CD4-positive, alpha-beta T cell (primary cell): ENCODE measurements at regions not wholly inside any gene's neighbourhood (a gene's known extent, or its start where the extent isn't known, plus 50 kb on each side); places are given as distances from the start of the nearest gene placed in this dataset.

ENCODE experiments used
- ATAC-seq: fragments of 200-7000 bp; cut with Tn5 transposase; one replicate; pipeline ENCODE4 v1.10.0; 2022; ENCODE audit warnings: mild to moderate bottlenecking; ENCODE audit not compliant: poor library complexity
- CTCF ChIA-PET: fragments of 350-600 bp; sonication (Branson Sonifier 250); formaldehyde crosslinking; loops from one replicate; lab custom pipeline; 2021; ENCODE audit warnings: antibody characterized with exemption, inconsistent platforms; lab: Charles Lee
- POLR2A ChIA-PET: fragments of 350-600 bp; sonication (Branson Sonifier 250); formaldehyde crosslinking; loops from one replicate; lab custom pipeline; 2021; ENCODE audit warnings: antibody characterized with exemption, inconsistent platforms; lab: Charles Lee
- DNase-seq, 14 experiments: peaks; one replicate each; pipeline ENCODE4 v3.0.0-alpha.2; 2013 to 2020; ENCODE audit warnings: mixed read lengths in 2 of 14
- H3K27ac ChIP-seq, 2 donors: one replicate each; pipeline versions ENCODE4 v1.5.1 to v1.7.0; 2013; ENCODE audit warnings: low read length in 2 of 2, low read depth in 1 of 2, mild to moderate bottlenecking in 1 of 2
- H3K27me3 ChIP-seq, 2 experiments: 1 replicate in 1 of 2; 2 replicates in 1 of 2; pipeline versions ENCODE4 v1.6.1 to v1.7.0; 2013; ENCODE audit warnings: low read length in 2 of 2, control low read depth in 1 of 2, mild to moderate bottlenecking in 1 of 2, moderate library complexity in 1 of 2; ENCODE audit not compliant: insufficient read depth in 2 of 2, control insufficient read depth in 1 of 2
- H3K36me3 ChIP-seq: one replicate; pipeline ENCODE4 v1.6.1; 2013; ENCODE audit warnings: low read length, control low read depth; ENCODE audit not compliant: insufficient read depth
- H3K4me1 ChIP-seq: one replicate; pipeline ENCODE4 v1.6.1; 2013; ENCODE audit warnings: low read length, control low read depth; ENCODE audit not compliant: insufficient read depth
- H3K4me3 ChIP-seq: one replicate; pipeline ENCODE4 v1.5.1; 2013; ENCODE audit warnings: mild to moderate bottlenecking, low read length, moderate library complexity
- H3K9me3 ChIP-seq, 2 experiments: 1 replicate in 1 of 2; 2 replicates in 1 of 2; pipeline versions ENCODE4 v1.6.1 to v1.7.0; 2013; ENCODE audit warnings: low read length in 2 of 2, mild to moderate bottlenecking in 2 of 2, control low read depth in 1 of 2, moderate library complexity in 1 of 2; ENCODE audit not compliant: control insufficient read depth in 1 of 2, insufficient read depth in 1 of 2
- H3K27ac Mint-ChIP-seq: one replicate; pipeline ENCODE4 v1.8.0; 2020; ENCODE audit warnings: mixed read lengths
- H3K27me3 Mint-ChIP-seq: one replicate; pipeline ENCODE4 v1.8.0; 2021; ENCODE audit warnings: mixed read lengths
- H3K36me3 Mint-ChIP-seq: one replicate; pipeline ENCODE4 v1.8.0; 2021; ENCODE audit warnings: low read depth, mixed read lengths
- H3K4me1 Mint-ChIP-seq: one replicate; pipeline ENCODE4 v1.8.0; 2021; ENCODE audit warnings: low read depth, mixed read lengths
- H3K4me3 Mint-ChIP-seq: one replicate; pipeline ENCODE4 v1.8.0; 2020; ENCODE audit warnings: mild to moderate bottlenecking, mixed read lengths
- H3K9me3 Mint-ChIP-seq: one replicate; pipeline ENCODE4 v1.8.0; 2020; ENCODE audit warnings: mixed read lengths
- intact Hi-C, 2 experiments: fragments of 100-400 bp; cut with DNase I in 1 of 2; cut with micrococcal nuclease in 1 of 2; formaldehyde crosslinking; loops; one replicate each; pipeline versions ENCODE4 v1.15.1 to v1.9.0; 2023 to 2025; cut with DNase I, micrococcal nuclease
- TF ChIP-seq, protein P1 (sequence below): fragments of 200-600 bp; IDR thresholded peaks from one replicate; pipeline ENCODE4 v1.8.0; 2022; ENCODE audit warnings: antibody characterized with exemption, mild to moderate bottlenecking

DNA sequence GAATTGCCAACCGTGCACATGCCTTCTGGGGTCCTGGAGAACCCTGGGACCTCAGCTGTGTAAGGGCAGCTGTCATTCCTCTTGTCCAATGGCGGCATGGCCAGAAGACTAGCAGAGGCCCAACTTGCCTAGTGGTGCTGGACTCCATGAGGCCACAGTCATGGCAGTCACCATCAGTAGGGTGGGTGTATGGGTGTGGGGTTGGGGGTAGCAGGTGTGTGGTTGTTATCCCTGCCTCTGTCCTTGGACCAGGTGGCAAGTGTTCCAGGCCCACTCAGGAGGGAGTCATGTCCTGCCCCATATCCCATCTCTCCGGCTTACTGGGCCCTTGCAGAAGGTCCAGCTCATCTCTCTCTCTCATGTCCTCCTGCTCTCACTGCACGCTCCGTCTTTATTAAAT lies 1596.2 kb downstream of the MRPL39 start:
- Mint-ChIP-seq H3K4me1 (no peaks in the 10 kb centered on the region), H3K27me3 (no peaks in the 10 kb centered on the region), H3K4me3 (no peak overlapping the region), H3K9me3 (no peaks in the 10 kb centered on the region), H3K27ac (no peak overlapping the region), H3K36me3 (no peaks in the 10 kb centered on the region)
- TF ChIP-seq, protein P1, sequence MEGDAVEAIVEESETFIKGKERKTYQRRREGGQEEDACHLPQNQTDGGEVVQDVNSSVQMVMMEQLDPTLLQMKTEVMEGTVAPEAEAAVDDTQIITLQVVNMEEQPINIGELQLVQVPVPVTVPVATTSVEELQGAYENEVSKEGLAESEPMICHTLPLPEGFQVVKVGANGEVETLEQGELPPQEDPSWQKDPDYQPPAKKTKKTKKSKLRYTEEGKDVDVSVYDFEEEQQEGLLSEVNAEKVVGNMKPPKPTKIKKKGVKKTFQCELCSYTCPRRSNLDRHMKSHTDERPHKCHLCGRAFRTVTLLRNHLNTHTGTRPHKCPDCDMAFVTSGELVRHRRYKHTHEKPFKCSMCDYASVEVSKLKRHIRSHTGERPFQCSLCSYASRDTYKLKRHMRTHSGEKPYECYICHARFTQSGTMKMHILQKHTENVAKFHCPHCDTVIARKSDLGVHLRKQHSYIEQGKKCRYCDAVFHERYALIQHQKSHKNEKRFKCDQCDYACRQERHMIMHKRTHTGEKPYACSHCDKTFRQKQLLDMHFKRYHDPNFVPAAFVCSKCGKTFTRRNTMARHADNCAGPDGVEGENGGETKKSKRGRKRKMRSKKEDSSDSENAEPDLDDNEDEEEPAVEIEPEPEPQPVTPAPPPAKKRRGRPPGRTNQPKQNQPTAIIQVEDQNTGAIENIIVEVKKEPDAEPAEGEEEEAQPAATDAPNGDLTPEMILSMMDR: no peak
- Histone ChIP-seq H3K27me3 (no peaks in the 10 kb centered on the region), H3K36me3 (no peaks in the 10 kb centered on the region), H3K4me3 (no peak overlapping the region), H3K27ac (no peak overlapping the region), H3K4me1 (no peaks in the 10 kb centered on the region), H3K9me3 (peaks cover 0 to 3% of the 10 kb centered on the region in 2 experiments)
- CTCF ChIA-PET: no interaction called here
- intact Hi-C loops: no loop called here
- DNase-seq (no peak), ATAC-seq (no peak)
- POLR2A ChIA-PET: no interaction called here

DNA sequence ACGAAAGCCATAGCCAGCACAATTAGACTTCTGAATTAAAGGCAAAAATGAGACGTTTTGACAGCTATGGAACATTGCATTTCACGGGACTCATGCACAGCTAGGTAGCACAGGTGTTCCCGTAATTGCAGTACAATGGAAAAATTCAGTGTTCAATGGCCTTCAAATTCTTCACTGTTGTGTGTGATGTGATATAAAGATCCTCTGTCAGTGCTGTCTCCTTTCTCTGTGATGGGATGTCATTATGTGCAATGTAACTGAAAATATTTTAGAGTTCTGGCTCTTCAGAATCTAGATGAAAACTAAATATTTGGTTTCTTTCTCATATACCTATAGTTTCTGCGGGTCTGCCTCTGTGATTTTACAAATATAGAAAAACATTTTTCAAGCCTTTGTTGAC lies 1599.7 kb downstream of the MRPL39 start:
- H3K27me3 Mint-ChIP-seq: no peaks in the 10 kb centered on the region

DNA sequence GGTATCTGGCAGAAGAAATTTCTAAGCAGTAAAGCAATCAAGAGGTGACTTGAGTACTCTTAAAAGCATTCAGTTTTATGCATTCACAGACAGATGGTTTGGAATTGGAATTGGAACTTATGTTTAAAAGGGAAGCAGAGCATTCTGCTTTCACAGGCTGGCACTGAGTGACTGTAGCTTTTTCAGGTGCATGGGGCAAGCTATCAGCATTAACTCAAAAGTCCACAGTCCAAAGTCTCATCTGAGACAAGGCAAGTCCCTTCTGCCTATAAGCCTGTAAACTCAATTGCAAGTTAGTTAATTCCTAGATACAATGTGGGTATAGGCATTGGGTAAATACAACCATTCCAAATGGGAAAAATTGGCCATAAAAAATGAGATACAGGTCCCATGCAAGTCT lies 1620.3 kb downstream of the MRPL39 start:
- H3K4me3 ChIP-seq: no peak overlapping the region
- H3K9me3 Mint-ChIP-seq: no peaks in the 10 kb centered on the region
- H3K36me3 ChIP-seq: no peaks in the 10 kb centered on the region
- intact Hi-C loops: no loop called here
- H3K4me1 ChIP-seq: no peaks in the 10 kb centered on the region
- TF ChIP-seq, protein P1: no peak
- ChIA-PET CTCF (no interaction called here), POLR2A (no interaction called here)
- DNase-seq (no peak), ATAC-seq (no peak)
- no peak overlapping the region for H3K4me3 Mint-ChIP-seq
- no peaks in the 10 kb centered on the region for H3K36me3 Mint-ChIP-seq
- H3K9me3 ChIP-seq: no peaks in the 10 kb centered on the region
- no peaks in the 10 kb centered on the region for H3K27me3 ChIP-seq
- no peaks in the 10 kb centered on the region for H3K4me1 Mint-ChIP-seq
- no peak overlapping the region for H3K27ac ChIP-seq
- H3K27me3 Mint-ChIP-seq: no peaks in the 10 kb centered on the region
- no peak overlapping the region for H3K27ac Mint-ChIP-seq

More for the DNA sequence above, 1599.7 kb downstream of the MRPL39 start:
- CTCF ChIA-PET: no interaction called here
- TF ChIP-seq, protein P1: no peak
- H3K36me3 Mint-ChIP-seq: no peaks in the 10 kb centered on the region
- POLR2A ChIA-PET: no interaction called here
- Histone ChIP-seq H3K36me3 (no peaks in the 10 kb centered on the region), H3K9me3 (peaks cover 0 to 3% of the 10 kb centered on the region in 2 experiments), H3K4me1 (no peaks in the 10 kb centered on the region), H3K27me3 (no peaks in the 10 kb centered on the region), H3K4me3 (no peak overlapping the region), H3K27ac (no peak overlapping the region)
- H3K9me3 Mint-ChIP-seq: peaks cover 6% of the 10 kb centered on the region
- no peak overlapping the region for H3K4me3 Mint-ChIP-seq
- intact Hi-C loops: no loop called here
- DNase-seq (no peak), ATAC-seq (no peak)
- no peaks in the 10 kb centered on the region for H3K4me1 Mint-ChIP-seq
- no peak overlapping the region for H3K27ac Mint-ChIP-seq
